ENCODE measurements at regions not wholly inside any gene's neighbourhood (a gene's known extent, or its start where the extent isn't known, plus 50 kb on each side); places are given as distances from the start of the nearest gene placed in this dataset.

GRCh38 chr9:118613996-118614395 is 755.2 kb downstream of the BRINP1 start:
- Histone ChIP-seq H3K9me3 (ENCODE audit: control insufficient read depth, low read depth, low read length) (no peaks in the 10 kb centered on the region), H3K23ac (ENCODE audit: insufficient read length, low read depth, low read length) (no peak overlapping the region), H4K91ac (ENCODE audit: insufficient read length, low read depth, low read length) (no peak overlapping the region), H3K14ac (ENCODE audit: insufficient read depth, low read length) (no peak overlapping the region), H3K4me2 (ENCODE audit: insufficient read depth, insufficient read length, low read length) (no peak overlapping the region), H4K5ac (ENCODE audit: insufficient read length, low read depth, low read length) (no peak overlapping the region), H2AK5ac (ENCODE audit: insufficient read length, low read length) (no peak overlapping the region), H3K18ac (ENCODE audit: insufficient read length, low read depth, low read length) (no peak overlapping the region), H4K8ac (replicated peaks; ENCODE audit: insufficient read length, low read depth, low read length) (no peak overlapping the region), H3K9ac (ENCODE audit: extremely low read depth, insufficient read length, low read length) (no peak overlapping the region), H3T11ph (ENCODE audit: low read length) (no peak overlapping the region), H3K4me1 (ENCODE audit: insufficient read depth, low read length) (no peaks in the 10 kb centered on the region), H4K20me1 (ENCODE audit: control insufficient read depth, insufficient read depth, insufficient read length) (no peaks in the 10 kb centered on the region), H3K79me2 (ENCODE audit: insufficient read depth, low read length) (no peaks in the 10 kb centered on the region), H3K4ac (ENCODE audit: low read depth, low read length) (no peak overlapping the region), H2BK120ac (ENCODE audit: low read depth, low read length, poor library complexity, severe bottlenecking) (no peak overlapping the region), H2BK5ac (ENCODE audit: insufficient read length, low read length) (no peak overlapping the region), H2BK15ac (ENCODE audit: low read depth, low read length) (no peak overlapping the region), H2BK20ac (ENCODE audit: low read depth, low read length, poor library complexity, severe bottlenecking) (no peak overlapping the region), H3K23me2 (ENCODE audit: insufficient read length, low read depth, low read length, poor library complexity, severe bottlenecking) (no peaks in the 10 kb centered on the region), H3K27me3 (ENCODE audit: insufficient read depth, low read length) (no peaks in the 10 kb centered on the region), H3K79me1 (ENCODE audit: insufficient read depth, low read depth, low read length, poor library complexity, severe bottlenecking) (no peaks in the 10 kb centered on the region), H3K56ac (ENCODE audit: insufficient read length, low read depth, low read length) (no peak overlapping the region), H2AFZ (ENCODE audit: low read length) (no peak overlapping the region), H3K27ac (ENCODE audit: insufficient read length, low read depth, low read length) (no peak overlapping the region), H2BK12ac (ENCODE audit: insufficient read length, low read depth, low read length) (no peak overlapping the region)
- H3K4me3 Mint-ChIP-seq: no peak overlapping the region
- no peak for DNase-seq
- peaks cover 4% of the 10 kb centered on the region in 2 experiments; a peak in 4 of 5 replicates for H3K9me3 Mint-ChIP-seq
- no peak for TF ChIP-seq CTCF (conservative IDR thresholded peaks at IDR 0.05)
- no peak overlapping the region for H3K27ac Mint-ChIP-seq
- no peaks in the 10 kb centered on the region for H3K27me3 Mint-ChIP-seq (ENCODE audit: low read depth)
- no peaks in the 10 kb centered on the region for H3K4me1 Mint-ChIP-seq
- no peaks in the 10 kb centered on the region for H3K36me3 Mint-ChIP-seq (ENCODE audit: insufficient read depth in 1 of 3, low read depth in 3 of 3)
- WGBS (ENCODE audit: extremely low coverage, insufficient read length, low lambda C conversion rate): no CpG with 5 or more reads among the region's 1 CpG

Measured in H9 (cell line).